Stimulated activated CD4-positive, alpha-beta T cell treated with anti-CD3 and anti-CD28 coated beads, Interleukin-4, amount 100 ng/mL, for 1 hour (primary cell): ENCODE measurements at regions not wholly inside any gene's neighbourhood (a gene's known extent, or its start where the extent isn't known, plus 50 kb on each side); places are given as distances from the start of the nearest gene placed in this dataset.
"Not testable (repeated sequence)": the region's sequence is repeated elsewhere in the genome, so short reads cannot be mapped to it uniquely, and the experiment has no call there.

Experiments
- DNase-seq: peaks from one replicate; pipeline ENCODE4 v3.0.0-alpha.2; 2020

- DNase-seq = no peak
Observed at GRCh38 chr13:90591260-90591926, 756.1 kb upstream of the MIR17HG start.

GRCh38 chr13:90591927-90592268, 755.6 kb upstream of the MIR17HG start:
- no peak for DNase-seq

- DNase-seq = no peak
Observed at GRCh38 chr13:90592943-90593342, 754.5 kb upstream of the MIR17HG start.

GRCh38 chr13:90594681-90595080, 752.8 kb upstream of the MIR17HG start:
- DNase-seq = no peak

- no peak for DNase-seq
Observed at GRCh38 chr13:90605664-90606063, 741.8 kb upstream of the MIR17HG start.

GRCh38 chr13:90606921-90607320, 740.6 kb upstream of the MIR17HG start:
- DNase-seq = not testable (repeated sequence)

- no peak for DNase-seq
Observed at GRCh38 chr13:90612391-90612790, 735.1 kb upstream of the MIR17HG start.

GRCh38 chr13:90613076-90613795, 734.3 kb upstream of the MIR17HG start:
- no peak for DNase-seq

- no peak for DNase-seq
Observed at GRCh38 chr13:90615236-90615635, 732.3 kb upstream of the MIR17HG start.

- no peak for DNase-seq
Observed at GRCh38 chr13:90615767-90616166, 731.7 kb upstream of the MIR17HG start.

GRCh38 chr13:90618133-90618532, 729.4 kb upstream of the MIR17HG start:
- DNase-seq = no peak

- no peak for DNase-seq
Observed at GRCh38 chr13:90622541-90622940, 724.9 kb upstream of the MIR17HG start.

- no peak for DNase-seq
Observed at GRCh38 chr13:90623318-90624011, 724.0 kb upstream of the MIR17HG start.

- DNase-seq = no peak
Observed at GRCh38 chr13:90627813-90628212, 719.7 kb upstream of the MIR17HG start.

- no peak for DNase-seq
Observed at GRCh38 chr13:90628471-90628870, 719.0 kb upstream of the MIR17HG start.

- DNase-seq = no peak
Observed at GRCh38 chr13:90630716-90631115, 716.8 kb upstream of the MIR17HG start.

- DNase-seq = no peak
Observed at GRCh38 chr13:90632184-90632583, 715.3 kb upstream of the MIR17HG start.

GRCh38 chr13:90633849-90634248, 713.6 kb upstream of the MIR17HG start:
- DNase-seq = no peak

- DNase-seq = no peak
Observed at GRCh38 chr13:90640976-90641375, 706.5 kb upstream of the MIR17HG start.

GRCh38 chr13:90641884-90642283, 705.6 kb upstream of the MIR17HG start:
- DNase-seq = no peak

- no peak for DNase-seq
Observed at GRCh38 chr13:90645582-90645981, 701.9 kb upstream of the MIR17HG start.

GRCh38 chr13:90648497-90648896, 699.0 kb upstream of the MIR17HG start:
- no peak for DNase-seq

GRCh38 chr13:90652036-90652435, 695.5 kb upstream of the MIR17HG start:
- DNase-seq = no peak

- no peak for DNase-seq
Observed at GRCh38 chr13:90654970-90655369, 692.5 kb upstream of the MIR17HG start.
